HG03521 (cell line): ENCODE measurements at regions not wholly inside any gene's neighbourhood (a gene's known extent, or its start where the extent isn't known, plus 50 kb on each side); places are given as distances from the start of the nearest gene placed in this dataset.

Source experiments
- ATAC-seq: cut with Tn5 transposase; IDR thresholded peaks from one replicate; pipeline ENCODE4 v1.9.1; 2021; ENCODE audit warnings: mild to moderate bottlenecking, moderate library complexity; ENCODE audit not compliant: unreplicated experiment

GRCh38 chrX:140848800-140849199 is 139.2 kb downstream of the LINC00632 start:
- no peak for ATAC-seq

DNA sequence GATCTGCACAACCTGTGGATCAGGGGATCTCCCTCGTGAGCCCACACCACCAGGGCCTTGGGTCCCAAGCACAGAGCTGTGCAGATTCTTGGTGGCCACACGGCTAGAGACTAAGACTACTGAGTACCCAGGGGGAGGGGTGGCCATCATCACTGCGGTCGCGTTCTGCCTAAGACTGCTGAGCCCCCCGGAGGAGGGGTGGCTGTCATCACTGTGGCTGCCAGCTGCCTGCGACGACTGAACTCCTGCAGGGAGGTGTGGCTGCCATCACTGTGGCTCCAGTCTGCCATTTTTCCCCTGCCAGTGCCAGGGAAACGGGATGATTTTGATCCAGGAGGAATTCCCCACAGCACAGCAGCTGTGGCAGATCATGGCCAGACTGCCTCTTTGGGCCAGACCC is 141.7 kb upstream of the SPANXB1 start:
- ATAC-seq, result no peak

GRCh38 chrX:140866446-140866845 is 135.9 kb upstream of the SPANXB1 start:
- ATAC-seq, result no peak

- no peak for ATAC-seq
These were observed 89.8 kb upstream of the SPANXB1 start for GRCh38 chrX:140912606-140913005.

DNA sequence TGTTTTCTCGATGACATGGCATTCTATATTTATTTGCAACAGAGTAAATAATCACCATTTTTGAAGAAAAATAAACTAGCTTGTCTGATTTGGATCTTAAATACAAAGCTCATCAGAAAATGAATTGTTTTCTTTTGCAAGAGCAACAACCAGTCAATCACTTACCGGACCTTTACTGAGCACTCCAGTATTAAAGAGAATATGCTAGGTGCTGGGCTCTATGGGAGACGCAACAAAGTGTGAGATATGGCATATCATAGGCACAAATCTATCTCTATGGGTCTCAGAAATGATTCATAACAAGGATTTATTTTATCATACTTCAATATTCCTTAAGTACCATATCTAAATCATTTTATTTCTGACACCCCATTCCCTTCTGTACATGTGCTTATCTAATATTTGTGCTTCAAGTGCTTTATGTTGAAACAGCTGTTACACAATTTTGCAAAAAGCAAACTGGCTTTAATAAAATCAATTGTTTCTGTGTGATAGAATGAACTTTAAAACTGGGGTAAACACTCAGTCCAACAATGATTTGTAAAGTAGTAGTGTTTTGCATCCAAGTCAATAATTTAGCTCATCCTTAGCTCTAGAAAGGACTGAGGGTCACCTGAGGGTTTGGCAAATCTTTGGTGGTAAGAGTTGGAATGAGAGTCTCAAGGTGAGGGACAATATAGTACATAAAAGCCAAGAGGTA is 88.4 kb upstream of the SPANXB1 start:
- ATAC-seq, result no peak

DNA sequence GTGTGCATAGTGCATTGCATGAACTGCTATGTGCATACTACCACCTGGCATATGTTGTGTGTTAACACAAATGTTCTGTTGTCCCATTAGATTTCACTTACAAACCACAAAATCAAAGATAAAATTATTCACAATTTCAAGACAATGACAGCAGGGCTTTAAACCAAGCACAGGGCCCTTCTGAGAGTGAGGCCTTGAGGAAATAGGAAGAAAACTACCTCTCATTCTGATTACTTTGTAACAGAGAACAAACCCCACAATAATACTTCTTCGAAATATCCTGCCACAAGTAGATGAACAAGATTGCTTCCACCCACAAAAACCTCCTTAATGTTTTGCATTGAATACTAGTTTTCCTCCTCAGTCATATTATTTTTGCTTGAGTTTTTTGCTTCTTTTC is 85.5 kb upstream of the SPANXB1 start:
- no peak for ATAC-seq

DNA sequence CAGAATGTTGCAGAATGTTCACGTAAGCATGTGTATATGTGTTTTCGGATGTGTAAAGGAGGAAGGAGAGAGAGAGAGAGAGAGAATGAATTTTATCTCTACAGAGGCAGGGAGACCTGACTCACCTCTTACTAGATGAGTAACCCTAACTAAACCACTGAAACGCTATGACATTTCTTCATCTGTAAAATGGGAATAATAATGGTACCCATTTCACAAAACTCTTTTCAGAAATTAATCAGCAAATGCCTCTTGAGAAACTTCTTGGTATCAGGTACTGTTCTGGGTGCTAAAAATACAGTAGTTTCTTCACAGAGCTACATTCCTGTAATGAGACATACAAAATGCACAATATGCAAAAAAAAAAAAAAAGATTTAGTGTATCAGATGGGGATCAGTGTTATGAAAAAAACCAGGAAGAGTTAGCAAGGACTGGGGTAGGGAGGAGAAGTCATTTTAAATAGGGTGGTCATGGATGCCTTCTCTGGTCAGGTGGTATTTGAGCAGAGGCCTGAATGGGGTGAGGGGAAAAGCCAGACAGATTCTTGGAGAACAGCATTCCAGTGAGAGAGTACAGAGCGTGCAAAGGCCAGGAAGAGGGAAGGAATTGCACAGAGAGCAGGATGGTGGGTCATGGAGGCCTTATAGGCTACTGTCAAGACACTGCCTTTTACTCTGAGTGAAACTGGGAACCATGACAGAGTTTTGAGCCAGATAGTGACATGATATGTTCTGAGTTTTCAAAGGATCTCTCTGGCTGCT is 84.9 kb upstream of the SPANXB1 start:
- no peak for ATAC-seq

DNA sequence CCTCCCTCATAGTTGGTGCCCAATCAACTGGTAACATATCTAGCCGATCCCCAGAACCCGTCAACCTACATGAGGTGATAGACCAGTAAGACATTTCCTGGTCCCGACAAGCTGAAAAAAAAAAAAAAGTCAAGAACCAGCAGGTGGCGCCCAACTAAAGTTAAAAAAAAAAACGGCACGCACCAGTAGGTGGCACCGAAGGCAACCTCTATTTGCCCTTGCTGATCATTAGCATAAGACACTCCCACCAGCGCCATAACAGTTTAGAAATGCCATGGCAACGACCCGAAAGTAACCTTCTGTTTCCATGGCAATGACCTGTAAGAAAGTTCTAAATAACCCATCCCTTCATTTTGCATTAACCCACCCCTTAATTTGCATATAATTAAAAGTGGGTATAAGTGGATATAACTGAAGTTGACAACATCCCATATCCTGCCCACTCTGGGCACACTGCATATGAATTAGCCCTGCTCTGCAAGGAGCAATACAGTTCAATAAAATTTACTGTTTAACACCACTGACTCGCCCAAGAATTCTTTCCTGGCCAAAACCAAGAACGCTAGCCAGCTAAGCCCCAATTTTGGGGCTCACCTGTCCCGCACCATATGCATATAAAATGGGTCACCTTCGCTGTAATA is 83.9 kb upstream of the SPANXB1 start:
- ATAC-seq, result peak; percentile 91

DNA sequence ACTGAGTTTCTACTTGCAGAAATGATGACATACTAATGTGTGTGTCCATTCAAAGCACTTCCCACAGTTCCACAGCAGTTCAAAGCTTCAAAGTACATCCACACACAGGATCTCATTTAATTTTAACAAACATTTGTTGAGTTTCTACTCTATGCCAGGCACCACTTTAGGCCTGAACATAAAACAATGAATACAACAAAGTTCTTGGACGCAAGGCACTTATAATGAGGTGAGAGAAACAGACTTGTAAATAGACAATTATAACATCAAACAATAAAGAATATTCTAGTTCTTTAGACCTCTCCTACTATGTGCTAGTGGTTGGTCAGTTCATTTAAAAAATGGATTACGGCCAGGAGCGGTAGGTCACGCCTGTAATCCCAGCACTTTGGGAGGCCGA is 82.0 kb upstream of the SPANXB1 start:
- ATAC-seq, result no peak

- no peak for ATAC-seq
These were observed 79.3 kb upstream of the SPANXB1 start for GRCh38 chrX:140923118-140923517.

GRCh38 chrX:140928739-140929138 is 73.7 kb upstream of the SPANXB1 start:
- no peak for ATAC-seq

DNA sequence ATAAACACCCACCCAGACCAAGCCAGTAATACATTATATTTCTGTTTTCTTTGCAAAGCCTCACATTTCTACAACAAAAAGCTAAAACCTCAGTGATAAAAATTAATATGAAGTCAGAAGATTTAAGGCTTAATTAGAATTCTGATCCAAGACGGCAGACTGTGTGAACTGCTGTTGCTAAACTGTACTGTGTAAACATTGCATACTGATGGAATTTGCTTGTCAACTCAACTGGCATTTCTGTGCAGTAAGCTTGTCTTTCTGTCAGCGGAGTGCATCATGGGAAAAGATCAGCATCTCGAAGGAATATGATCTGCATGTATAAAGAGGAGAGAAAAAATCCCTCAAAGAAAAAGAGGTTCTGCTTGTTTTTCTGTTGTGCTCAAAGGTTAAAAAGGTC is 69.4 kb upstream of the SPANXB1 start:
- no peak for ATAC-seq

GRCh38 chrX:140933874-140934655 is 68.3 kb upstream of the SPANXB1 start:
- no peak for ATAC-seq

- ATAC-seq, result no peak
These were observed 58.9 kb upstream of the SPANXB1 start for GRCh38 chrX:140943513-140943912.

GRCh38 chrX:140944710-140945109 is 57.7 kb upstream of the SPANXB1 start:
- ATAC-seq, result no peak

DNA sequence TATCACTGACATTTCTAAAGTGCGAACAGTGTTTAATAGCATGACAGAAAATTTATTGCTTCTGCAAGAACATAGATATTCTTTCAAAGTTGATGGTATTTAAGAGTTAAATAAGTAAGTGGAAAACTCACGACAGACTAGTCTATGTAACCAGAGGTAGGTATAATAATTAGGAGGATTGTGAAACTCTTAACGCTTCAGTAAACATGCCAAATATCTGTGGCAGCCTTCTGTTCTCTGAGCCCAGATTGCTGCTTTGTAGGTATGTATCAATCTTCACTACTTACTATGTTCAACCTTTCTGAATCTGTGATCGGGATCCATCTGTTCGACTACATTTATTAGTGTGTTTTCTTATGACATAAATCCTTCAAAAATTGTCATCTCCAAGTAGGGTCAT is 53.6 kb upstream of the SPANXB1 start:
- no peak for ATAC-seq

GRCh38 chrX:140949233-140949632 is 53.2 kb upstream of the SPANXB1 start:
- ATAC-seq, result no peak
